ENCODE measurements at regions not wholly inside any gene's neighbourhood (a gene's known extent, or its start where the extent isn't known, plus 50 kb on each side); places are given as distances from the start of the nearest gene placed in this dataset.

DNA sequence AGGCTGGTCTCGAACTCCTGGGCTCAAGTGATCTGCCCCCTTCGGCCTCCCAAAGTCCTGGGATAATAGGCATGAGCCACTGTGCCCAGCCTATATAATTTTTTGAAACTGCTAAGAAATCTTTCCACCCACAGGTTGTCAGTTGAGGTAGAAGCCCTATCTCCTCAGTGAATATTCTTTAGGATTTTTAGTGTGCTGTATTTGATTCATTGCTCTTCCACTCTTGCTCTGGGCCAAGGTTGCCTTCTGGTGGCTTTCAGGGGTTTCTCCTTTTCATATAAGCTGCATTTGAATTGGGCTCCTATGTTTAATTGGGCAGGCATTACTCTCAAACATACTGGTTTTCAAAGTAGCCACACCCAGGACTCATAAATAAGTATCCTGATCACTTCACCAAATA, 931.2 kb downstream of the GATA3 start:
- H2AFZ ChIP-seq (ENCODE audit: low read depth, low read length, poor library complexity, severe bottlenecking): no peak overlapping the region

DNA sequence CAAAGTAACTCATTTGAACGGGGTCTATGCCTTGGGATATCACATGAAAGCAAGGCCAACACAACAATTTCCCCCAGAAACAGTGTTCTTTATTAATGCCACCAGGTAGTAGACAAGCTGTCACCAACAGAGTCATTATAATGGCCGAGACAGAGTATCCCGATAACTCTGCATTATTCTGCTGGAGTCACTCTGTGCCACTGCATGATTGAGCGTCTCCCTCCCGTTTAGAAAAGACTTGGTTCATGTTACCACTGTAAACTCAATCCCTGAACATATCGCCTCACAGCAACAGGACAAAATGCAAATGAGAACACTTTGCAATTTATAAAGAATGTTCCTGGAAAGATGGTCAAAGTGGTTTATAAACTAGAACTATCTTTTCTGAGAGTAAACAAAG, 932.5 kb downstream of the GATA3 start:
- RAD21 ChIA-PET (ENCODE audit: low non-redundant PET in 1 of 2, low total read pairs in 2 of 2, uncharacterized antibody in 2 of 2, unreplicated experiment in 2 of 2): no interaction called here
- H4K20me1 ChIP-seq (ENCODE audit: insufficient read depth): no peaks in the 10 kb centered on the region
- H2AFZ ChIP-seq (ENCODE audit: low read depth, low read length, poor library complexity, severe bottlenecking): no peak overlapping the region
- H3K9me3 ChIP-seq (ENCODE audit: control insufficient read depth in 1 of 2, insufficient read depth in 1 of 2, low read depth in 1 of 2, low read length in 2 of 2): peaks cover 6 to 19% of the 10 kb centered on the region in 2 experiments; a peak in 3 of 4 replicates
- ATAC-seq: no peak
- no peak overlapping the region for H3K9ac ChIP-seq (ENCODE audit: low read length)
- no TSS peak for BruUV-seq (replicated peaks)
- H3K27ac ChIP-seq (ENCODE audit: low read depth, low read length): no peak overlapping the region
- H3K4me2 ChIP-seq (ENCODE audit: low read length): no peak overlapping the region
- H3K27me3 ChIP-seq (ENCODE audit: insufficient read depth, low read length): no peaks in the 10 kb centered on the region
- H3K4me1 ChIP-seq (ENCODE audit: control insufficient read depth in 1 of 2, insufficient read depth in 2 of 2, low read length in 2 of 2): no peaks in the 10 kb centered on the region
- TF ChIP-seq SIN3A (IDR thresholded peaks at IDR 0.05; ENCODE audit: low read depth): no peak
- TF ChIP-seq ZNF274 (IDR thresholded peaks at IDR 0.05; ENCODE audit: low read depth, low read length): no peak
- TF ChIP-seq POLR2AphosphoS5 (IDR thresholded peaks at IDR 0.05; ENCODE audit: low read depth, low read length): no peak
- TF ChIP-seq YY1 (IDR thresholded peaks at IDR 0.05; ENCODE audit: extremely low read depth, insufficient replicate concordance, low read depth, low read length): no peak
- TF ChIP-seq ELF1 (IDR thresholded peaks at IDR 0.05; ENCODE audit: borderline replicate concordance, low read depth): no peak
- no peak for TF ChIP-seq SP1 (IDR thresholded peaks at IDR 0.05; ENCODE audit: low read depth)
- no peak for TF ChIP-seq RAD21 (IDR thresholded peaks at IDR 0.05; ENCODE audit: low read depth)
- TF ChIP-seq, protein P1, sequence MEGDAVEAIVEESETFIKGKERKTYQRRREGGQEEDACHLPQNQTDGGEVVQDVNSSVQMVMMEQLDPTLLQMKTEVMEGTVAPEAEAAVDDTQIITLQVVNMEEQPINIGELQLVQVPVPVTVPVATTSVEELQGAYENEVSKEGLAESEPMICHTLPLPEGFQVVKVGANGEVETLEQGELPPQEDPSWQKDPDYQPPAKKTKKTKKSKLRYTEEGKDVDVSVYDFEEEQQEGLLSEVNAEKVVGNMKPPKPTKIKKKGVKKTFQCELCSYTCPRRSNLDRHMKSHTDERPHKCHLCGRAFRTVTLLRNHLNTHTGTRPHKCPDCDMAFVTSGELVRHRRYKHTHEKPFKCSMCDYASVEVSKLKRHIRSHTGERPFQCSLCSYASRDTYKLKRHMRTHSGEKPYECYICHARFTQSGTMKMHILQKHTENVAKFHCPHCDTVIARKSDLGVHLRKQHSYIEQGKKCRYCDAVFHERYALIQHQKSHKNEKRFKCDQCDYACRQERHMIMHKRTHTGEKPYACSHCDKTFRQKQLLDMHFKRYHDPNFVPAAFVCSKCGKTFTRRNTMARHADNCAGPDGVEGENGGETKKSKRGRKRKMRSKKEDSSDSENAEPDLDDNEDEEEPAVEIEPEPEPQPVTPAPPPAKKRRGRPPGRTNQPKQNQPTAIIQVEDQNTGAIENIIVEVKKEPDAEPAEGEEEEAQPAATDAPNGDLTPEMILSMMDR (IDR thresholded peaks at IDR 0.05 in 2 of 3, conservative IDR thresholded peaks at IDR 0.05 in 1 of 3; ENCODE audit: borderline replicate concordance in 1 of 3, insufficient read depth in 1 of 3, low read depth in 2 of 3, low read length in 2 of 3): no peak
- TF ChIP-seq EGR1 (IDR thresholded peaks at IDR 0.05; ENCODE audit: low read depth): no peak
- no peak for TF ChIP-seq CEBPB (IDR thresholded peaks at IDR 0.05; ENCODE audit: low read depth)
- TF ChIP-seq, protein P2, sequence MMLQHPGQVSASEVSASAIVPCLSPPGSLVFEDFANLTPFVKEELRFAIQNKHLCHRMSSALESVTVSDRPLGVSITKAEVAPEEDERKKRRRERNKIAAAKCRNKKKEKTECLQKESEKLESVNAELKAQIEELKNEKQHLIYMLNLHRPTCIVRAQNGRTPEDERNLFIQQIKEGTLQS (IDR thresholded peaks at IDR 0.05): no peak
- no peak for TF ChIP-seq POLR2A (IDR thresholded peaks at IDR 0.05; ENCODE audit: borderline replicate concordance, extremely low read depth, insufficient read depth, insufficient read length)
- TF ChIP-seq, protein P3, sequence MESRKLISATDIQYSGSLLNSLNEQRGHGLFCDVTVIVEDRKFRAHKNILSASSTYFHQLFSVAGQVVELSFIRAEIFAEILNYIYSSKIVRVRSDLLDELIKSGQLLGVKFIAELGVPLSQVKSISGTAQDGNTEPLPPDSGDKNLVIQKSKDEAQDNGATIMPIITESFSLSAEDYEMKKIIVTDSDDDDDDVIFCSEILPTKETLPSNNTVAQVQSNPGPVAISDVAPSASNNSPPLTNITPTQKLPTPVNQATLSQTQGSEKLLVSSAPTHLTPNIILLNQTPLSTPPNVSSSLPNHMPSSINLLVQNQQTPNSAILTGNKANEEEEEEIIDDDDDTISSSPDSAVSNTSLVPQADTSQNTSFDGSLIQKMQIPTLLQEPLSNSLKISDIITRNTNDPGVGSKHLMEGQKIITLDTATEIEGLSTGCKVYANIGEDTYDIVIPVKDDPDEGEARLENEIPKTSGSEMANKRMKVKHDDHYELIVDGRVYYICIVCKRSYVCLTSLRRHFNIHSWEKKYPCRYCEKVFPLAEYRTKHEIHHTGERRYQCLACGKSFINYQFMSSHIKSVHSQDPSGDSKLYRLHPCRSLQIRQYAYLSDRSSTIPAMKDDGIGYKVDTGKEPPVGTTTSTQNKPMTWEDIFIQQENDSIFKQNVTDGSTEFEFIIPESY (IDR thresholded peaks at IDR 0.05; ENCODE audit: extremely low read depth, insufficient replicate concordance, low read length): no peak
- no peak for TF ChIP-seq SRF (IDR thresholded peaks at IDR 0.05; ENCODE audit: low read depth)
- no peak for TF ChIP-seq ZFX (IDR thresholded peaks at IDR 0.05)
- no peak for TF ChIP-seq FOSL1 (IDR thresholded peaks at IDR 0.05; ENCODE audit: low read depth)
- TF ChIP-seq JUND (IDR thresholded peaks at IDR 0.05): no peak
- TF ChIP-seq EZH2phosphoT487 (IDR thresholded peaks at IDR 0.05; ENCODE audit: borderline replicate concordance): no peak
- CTCF ChIA-PET: no interaction called here
- intact Hi-C loops (cut with micrococcal nuclease): no loop called here
- no peak overlapping the region for H3K4me3 ChIP-seq (replicated peaks in 1 of 2; ENCODE audit: low read depth in 1 of 2, low read length in 2 of 2)
- H3K9me2 ChIP-seq (ENCODE audit: insufficient read depth): no peaks in the 10 kb centered on the region
- POLR2A ChIA-PET: no interaction called here
- H3K36me3 ChIP-seq (ENCODE audit: control insufficient read depth in 1 of 2, insufficient read depth in 2 of 2, low read length in 2 of 2): no peaks in the 10 kb centered on the region
- DNase-seq (ENCODE audit: low read depth, low spot score): no peak
- no peaks in the 10 kb centered on the region for H3K79me2 ChIP-seq (ENCODE audit: insufficient read depth, low read length)

More for the DNA sequence above, 931.2 kb downstream of the GATA3 start:
- BruUV-seq (replicated peaks): no TSS peak
- H3K9me3 ChIP-seq (ENCODE audit: control insufficient read depth in 1 of 2, insufficient read depth in 1 of 2, low read depth in 1 of 2, low read length in 2 of 2): peaks cover 0 to 12% of the 10 kb centered on the region in 2 experiments; a peak in 3 of 4 replicates
- TF ChIP-seq ZFX (IDR thresholded peaks at IDR 0.05): no peak
- TF ChIP-seq, protein P4, sequence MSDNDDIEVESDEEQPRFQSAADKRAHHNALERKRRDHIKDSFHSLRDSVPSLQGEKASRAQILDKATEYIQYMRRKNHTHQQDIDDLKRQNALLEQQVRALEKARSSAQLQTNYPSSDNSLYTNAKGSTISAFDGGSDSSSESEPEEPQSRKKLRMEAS (IDR thresholded peaks at IDR 0.05): no peak
- TF ChIP-seq EZH2 (IDR thresholded peaks at IDR 0.05): no peak
- H3K79me2 ChIP-seq (ENCODE audit: insufficient read depth, low read length): no peaks in the 10 kb centered on the region
- no peaks in the 10 kb centered on the region for H3K27me3 ChIP-seq (ENCODE audit: insufficient read depth, low read length)
- POLR2A ChIA-PET: no interaction called here
- H3K9ac ChIP-seq (ENCODE audit: low read length): no peak overlapping the region
- RAD21 ChIA-PET (ENCODE audit: low non-redundant PET in 1 of 2, low total read pairs in 2 of 2, uncharacterized antibody in 2 of 2, unreplicated experiment in 2 of 2): no interaction called here
- CTCF ChIA-PET: no interaction called here
- no peak for DNase-seq (ENCODE audit: low read depth, low spot score)
- no peaks in the 10 kb centered on the region for H3K4me1 ChIP-seq (ENCODE audit: control insufficient read depth in 1 of 2, insufficient read depth in 2 of 2, low read length in 2 of 2)
- H3K9me2 ChIP-seq (ENCODE audit: insufficient read depth): no peaks in the 10 kb centered on the region
- H3K4me2 ChIP-seq (ENCODE audit: low read length): no peak overlapping the region
- H3K36me3 ChIP-seq (ENCODE audit: control insufficient read depth in 1 of 2, insufficient read depth in 2 of 2, low read length in 2 of 2): no peaks in the 10 kb centered on the region
- no peaks in the 10 kb centered on the region for H4K20me1 ChIP-seq (ENCODE audit: insufficient read depth)
- no peak overlapping the region for H3K4me3 ChIP-seq (replicated peaks in 1 of 2; ENCODE audit: low read depth in 1 of 2, low read length in 2 of 2)
- intact Hi-C loops (cut with micrococcal nuclease): no loop called here
- no peak overlapping the region for H3K27ac ChIP-seq (ENCODE audit: low read depth, low read length)
- no peak for ATAC-seq

Measured in HCT116 (cell line).